ENCODE measurements at regions not wholly inside any gene's neighbourhood (a gene's known extent, or its start where the extent isn't known, plus 50 kb on each side); places are given as distances from the start of the nearest gene placed in this dataset.
A peak's percentile ranks its signal among the peaks of the same experiment; 100 is the strongest.

- Histone ChIP-seq H3K27me3 (no peaks in the 10 kb centered on the region), H3K4me1 (ENCODE audit: low read depth) (no peaks in the 10 kb centered on the region), H3K4me3 (no peak overlapping the region), H3K9me3 (ENCODE audit: low read depth) (no peaks in the 10 kb centered on the region), H3K27ac (no peak overlapping the region), H3K36me3 (no peaks in the 10 kb centered on the region)
- no peak for DNase-seq (ENCODE audit: low read depth in 1 of 2, low spot score in 1 of 2)
- no peak for TF ChIP-seq CTCF (IDR thresholded peaks at IDR 0.05; ENCODE audit: low read depth, low read length)
Observed at GRCh38 chr6:127013865-127014264, 104.6 kb upstream of the RSPO3 start.

- no peaks in the 10 kb centered on the region for H3K36me3 ChIP-seq
- no peak overlapping the region for H3K4me3 ChIP-seq
- H3K4me1 ChIP-seq (ENCODE audit: low read depth): no peaks in the 10 kb centered on the region
- no peak overlapping the region for H3K27ac ChIP-seq
- DNase-seq (ENCODE audit: low read depth in 1 of 2, low spot score in 1 of 2): no peak
- no peaks in the 10 kb centered on the region for H3K9me3 ChIP-seq (ENCODE audit: low read depth)
- no peak for TF ChIP-seq CTCF (IDR thresholded peaks at IDR 0.05; ENCODE audit: low read depth, low read length)
- no peaks in the 10 kb centered on the region for H3K27me3 ChIP-seq
Observed at GRCh38 chr6:127015858-127016257, 102.6 kb upstream of the RSPO3 start.

DNA sequence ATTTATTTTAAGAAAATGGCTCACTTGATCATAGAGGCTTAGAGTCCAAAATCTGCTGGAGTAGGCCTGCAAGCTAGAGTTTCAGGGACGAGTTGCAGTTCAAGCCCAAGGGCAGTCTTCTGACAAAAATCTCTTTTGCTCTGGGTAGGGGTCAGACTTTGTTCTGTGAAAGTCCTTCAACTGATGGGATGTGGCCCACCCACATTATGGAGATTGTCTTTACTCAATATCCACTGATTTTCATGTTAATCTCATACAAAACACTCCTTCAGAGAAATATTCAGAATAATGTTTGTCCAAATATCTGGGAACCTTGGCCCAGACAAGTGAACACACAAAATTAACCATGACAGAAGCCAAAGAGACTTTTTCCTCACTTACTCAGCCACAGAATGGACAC, 98.6 kb upstream of the RSPO3 start:
- no peaks in the 10 kb centered on the region for H3K27me3 ChIP-seq
- H3K27ac ChIP-seq: no peak overlapping the region
- no peak for DNase-seq (ENCODE audit: low read depth in 1 of 2, low spot score in 1 of 2)
- H3K4me1 ChIP-seq (ENCODE audit: low read depth): no peaks in the 10 kb centered on the region
- no peak for TF ChIP-seq CTCF (IDR thresholded peaks at IDR 0.05; ENCODE audit: low read depth, low read length)
- H3K36me3 ChIP-seq: no peaks in the 10 kb centered on the region
- H3K9me3 ChIP-seq (ENCODE audit: low read depth): no peaks in the 10 kb centered on the region
- no peak overlapping the region for H3K4me3 ChIP-seq

DNA sequence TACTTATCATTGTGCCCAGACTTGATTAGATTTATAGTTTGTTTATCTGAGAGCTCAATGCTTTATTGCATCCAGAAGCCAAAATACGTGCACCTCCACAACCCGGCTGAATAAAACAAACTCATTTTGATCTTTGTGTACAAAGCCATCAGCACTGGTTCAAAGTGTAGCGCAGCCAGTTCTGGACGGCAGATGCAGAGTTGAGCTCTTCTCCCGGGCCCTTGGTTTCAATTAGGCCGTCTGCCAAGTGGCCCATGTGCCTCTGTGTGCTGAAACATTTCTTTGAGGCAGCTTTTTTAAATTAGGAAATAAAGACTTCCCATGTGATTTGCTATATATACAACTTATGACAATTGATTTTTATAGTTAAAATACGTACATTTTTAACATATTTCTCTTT, 96.2 kb upstream of the RSPO3 start:
- no peak for TF ChIP-seq CTCF (IDR thresholded peaks at IDR 0.05; ENCODE audit: low read depth, low read length)

DNA sequence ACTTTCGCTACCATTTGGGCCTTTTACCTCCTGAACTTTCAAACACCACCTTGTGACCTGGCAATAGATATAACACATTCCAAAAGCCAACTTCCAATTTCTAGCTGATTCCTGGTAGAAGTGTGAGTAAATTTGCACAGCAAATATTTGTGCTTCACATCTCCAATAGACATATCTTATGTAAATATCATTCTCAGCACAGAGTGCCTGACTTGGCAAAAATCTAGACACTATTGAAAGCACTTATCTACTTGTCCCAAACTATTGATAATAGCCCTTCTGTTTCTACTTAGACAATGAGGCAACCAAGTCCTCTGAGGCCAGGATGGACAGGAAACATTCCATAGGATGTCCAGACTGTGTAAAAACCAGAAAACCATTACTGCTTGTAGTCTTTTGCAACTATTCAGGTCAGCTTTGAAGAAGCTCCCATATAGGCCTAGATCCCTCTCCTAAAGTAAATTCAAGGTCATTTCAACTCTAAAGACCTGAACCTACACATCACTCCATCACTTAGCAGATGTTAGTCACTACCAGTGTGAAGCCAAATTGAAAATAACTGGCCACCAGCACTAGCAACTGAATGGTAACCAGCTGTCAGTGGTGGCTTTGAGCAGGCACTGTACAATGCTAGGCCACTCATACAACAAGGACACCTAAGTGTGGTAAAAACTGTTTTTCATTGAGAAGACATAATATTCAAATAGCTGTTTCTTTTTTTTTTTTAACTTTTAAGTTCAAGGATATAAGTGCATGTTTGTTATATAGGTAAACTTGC, 95.3 kb upstream of the RSPO3 start:
- H3K4me3 ChIP-seq: no peak overlapping the region
- H3K9me3 ChIP-seq (ENCODE audit: low read depth): no peaks in the 10 kb centered on the region
- H3K4me1 ChIP-seq (ENCODE audit: low read depth): no peaks in the 10 kb centered on the region
- no peak overlapping the region for H3K27ac ChIP-seq
- no peaks in the 10 kb centered on the region for H3K27me3 ChIP-seq
- DNase-seq (ENCODE audit: low read depth in 1 of 2, low spot score in 1 of 2): no peak
- no peak for TF ChIP-seq CTCF (IDR thresholded peaks at IDR 0.05; ENCODE audit: low read depth, low read length)
- H3K36me3 ChIP-seq: no peaks in the 10 kb centered on the region

More for the DNA sequence above, 96.2 kb upstream of the RSPO3 start:
- Histone ChIP-seq H3K9me3 (ENCODE audit: low read depth) (no peaks in the 10 kb centered on the region), H3K4me1 (ENCODE audit: low read depth) (no peaks in the 10 kb centered on the region), H3K27me3 (no peaks in the 10 kb centered on the region), H3K36me3 (no peaks in the 10 kb centered on the region), H3K27ac (no peak overlapping the region), H3K4me3 (no peak overlapping the region)
- peak in 1 of 2 donors; percentile 31 for DNase-seq (ENCODE audit: low read depth in 1 of 2, low spot score in 1 of 2)

Measured in cardiac muscle cell (in vitro differentiated cells and primary cell).